SK-N-SH (cell line): ENCODE measurements at regions not wholly inside any gene's neighbourhood (a gene's known extent, or its start where the extent isn't known, plus 50 kb on each side); places are given as distances from the start of the nearest gene placed in this dataset.

ENCODE experiments used
- CTCF ChIA-PET: fragments of 300-600, 350-600 bp; formaldehyde crosslinking; extraction: SDS; loops from one replicate; lab custom pipeline; 2021; lab: Yijun Ruan, JAX
- POLR2A ChIA-PET: fragments of 350-600 bp; sonication (Branson Sonifier 250); formaldehyde crosslinking; extraction: SDS; loops from one replicate; lab custom pipeline; 2020; ENCODE audit warnings: antibody characterized with exemption, inconsistent platforms; lab: Yijun Ruan, JAX
- DNase-seq: peaks from one replicate; pipeline ENCODE4 v3.0.0; 2012
- H2AFZ ChIP-seq: fragments of 200-600 bp; sonication (generic); 2 replicates; pipeline ENCODE4 v1.8.1; 2016; ENCODE audit warnings: antibody characterized with exemption, mild to moderate bottlenecking, low read depth
- H3F3A ChIP-seq: fragments of 200-600 bp; sonication (generic); replicated peaks from 2 replicates; pipeline ENCODE3; 2016; ENCODE audit warnings: antibody characterized with exemption, mild to moderate bottlenecking; ENCODE audit not compliant: insufficient read depth
- H3K27ac ChIP-seq, 2 experiments: fragments of 200-500 bp in 1 of 2; fragments of 200-600 bp in 1 of 2; sonication (Bioruptor generic) in 1 of 2; sonication (generic), shearing (Covaris generic) in 1 of 2; 2 replicates each; pipeline versions ENCODE4 v1.5.1 to v1.6.1; 2014 to 2016; ENCODE audit warnings: low read depth in 2 of 2, inconsistent platforms in 1 of 2, low read length in 1 of 2, mild to moderate bottlenecking in 1 of 2, mixed read lengths in 1 of 2
- H3K27me3 ChIP-seq: fragments of 200-600 bp; sonication (generic), shearing (Covaris generic); 2 replicates; pipeline ENCODE4 v1.6.1; 2016; ENCODE audit warnings: mixed run types; ENCODE audit not compliant: insufficient read depth
- H3K36me3 ChIP-seq, 2 experiments: fragments of 200-500 bp in 1 of 2; fragments of 200-600 bp in 1 of 2; sonication (Bioruptor generic) in 1 of 2; sonication (generic) in 1 of 2; replicated peaks in 1 of 2; 2 replicates each; pipeline versions ENCODE3 to v1.5.1; 2014 to 2016; ENCODE audit warnings: low read length in 1 of 2, mild to moderate bottlenecking in 1 of 2; ENCODE audit not compliant: insufficient read depth in 2 of 2, control insufficient read depth in 1 of 2
- H3K4me1 ChIP-seq, 2 experiments: fragments of 200-500 bp in 1 of 2; fragments of 200-600 bp in 1 of 2; sonication (Bioruptor generic) in 1 of 2; sonication (generic), shearing (Covaris generic) in 1 of 2; 2 replicates each; pipeline versions ENCODE4 v1.5.1 to v1.6.1; 2014 to 2016; ENCODE audit warnings: low read depth in 1 of 2, low read length in 1 of 2, mixed run types in 1 of 2; ENCODE audit not compliant: insufficient read depth in 2 of 2, control insufficient read depth in 1 of 2
- H3K4me2 ChIP-seq: fragments of 200-600 bp; sonication (generic), shearing (Covaris generic); 2 replicates; pipeline ENCODE4 v1.6.1; 2017; ENCODE audit warnings: mixed run types
- H3K4me3 ChIP-seq, 2 experiments: fragments of 200-500 bp in 1 of 2; fragments of 200-600 bp in 1 of 2; sonication (Bioruptor generic) in 1 of 2; sonication (generic), shearing (Covaris generic) in 1 of 2; 2 replicates each; pipeline versions ENCODE4 v1.5.1 to v1.8.1; 2014 to 2016; ENCODE audit warnings: low read depth in 2 of 2, inconsistent platforms in 1 of 2, low read length in 1 of 2, mild to moderate bottlenecking in 1 of 2, mixed read lengths in 1 of 2, moderate library complexity in 1 of 2
- H3K79me2 ChIP-seq: fragments of 200-600 bp; sonication (generic); 2 replicates; pipeline ENCODE4 v1.8.1; 2017; ENCODE audit warnings: mild to moderate bottlenecking; ENCODE audit not compliant: insufficient read depth
- H3K9ac ChIP-seq: fragments of 200-600 bp; sonication (generic); 2 replicates; pipeline ENCODE4 v1.6.1; 2017; ENCODE audit warnings: mixed run types
- H3K9me2 ChIP-seq: fragments of 200-600 bp; sonication (generic); 2 replicates; pipeline ENCODE4 v1.6.1; 2017; ENCODE audit warnings: mixed run types
- H3K9me3 ChIP-seq: fragments of 200-600 bp; sonication (generic); 2 replicates; pipeline ENCODE4 v1.6.1; 2017; ENCODE audit warnings: mixed run types, mild to moderate bottlenecking, moderate library complexity
- H4K20me1 ChIP-seq: fragments of 200-600 bp; sonication (generic); 2 replicates; pipeline ENCODE4 v1.6.1; 2017; ENCODE audit warnings: mild to moderate bottlenecking, mixed run types; ENCODE audit not compliant: insufficient read depth
- EZH2phosphoT487 ChIP-seq: fragments of 200-600 bp; sonication (generic); IDR thresholded peaks from 2 replicates; pipeline ENCODE4 v1.6.1; 2017; ENCODE audit warnings: low read depth, mixed run types, mild to moderate bottlenecking, antibody characterized with exemption, moderate library complexity, borderline replicate concordance
- FOSL2 ChIP-seq: IDR thresholded peaks from 2 replicates; pipeline ENCODE4 v1.4.0; 2012; ENCODE audit warnings: low read depth, mild to moderate bottlenecking, moderate library complexity, borderline replicate concordance
- FOXJ3 ChIP-seq: sonication (generic); formaldehyde crosslinking; IDR thresholded peaks from 2 replicates; pipeline ENCODE4 v1.5.1; 2020; ENCODE audit warnings: mild to moderate bottlenecking, missing genetic modification reagents
- GABPA ChIP-seq: IDR thresholded peaks from 2 replicates; pipeline ENCODE4 v1.4.0; 2012; ENCODE audit warnings: low read depth, mild to moderate bottlenecking
- GATA2 ChIP-seq: sonication (generic); formaldehyde crosslinking; IDR thresholded peaks from 2 replicates; pipeline ENCODE4 v1.5.0; 2020; ENCODE audit warnings: mild to moderate bottlenecking, missing genetic modification reagents
- JUND ChIP-seq: IDR thresholded peaks from 2 replicates; pipeline ENCODE4 v1.4.0; 2012
- MAX ChIP-seq: IDR thresholded peaks from 2 replicates; pipeline ENCODE4 v1.4.0; 2012; ENCODE audit warnings: low read depth
- MXI1 ChIP-seq: IDR thresholded peaks from 2 replicates; pipeline ENCODE4 v1.6.1; 2012; ENCODE audit warnings: mild to moderate bottlenecking, low read depth, low read length, improper control_type of control experiment
- NRF1 ChIP-seq: IDR thresholded peaks from 2 replicates; pipeline ENCODE4 v1.6.1; 2012; ENCODE audit warnings: low read depth, mild to moderate bottlenecking, low read length
- RCOR1 ChIP-seq: fragments of 150-350 bp; IDR thresholded peaks from 2 replicates; pipeline ENCODE4 v1.6.1; 2017; ENCODE audit warnings: antibody characterized with exemption, low read length
- REST ChIP-seq: IDR thresholded peaks from 2 replicates; pipeline ENCODE4 v1.6.1; 2012; ENCODE audit warnings: mild to moderate bottlenecking, low read depth, low read length, moderate library complexity
- RFX5 ChIP-seq: IDR thresholded peaks from 2 replicates; pipeline ENCODE4 v1.6.1; 2012; ENCODE audit warnings: mild to moderate bottlenecking, improper control_type of control experiment, low read length
- RXRA ChIP-seq: IDR thresholded peaks from 2 replicates; pipeline ENCODE4 v1.4.0; 2012; ENCODE audit warnings: low read depth, mild to moderate bottlenecking, borderline replicate concordance
- SMC3 ChIP-seq: IDR thresholded peaks from 2 replicates; pipeline ENCODE4 v1.6.1; 2012; ENCODE audit warnings: low read depth, low read length, improper control_type of control experiment
- TAF1 ChIP-seq: IDR thresholded peaks from 2 replicates; pipeline ENCODE4 v1.6.1; 2012; ENCODE audit warnings: low read depth, mild to moderate bottlenecking, low read length, moderate library complexity, borderline replicate concordance
- TCF12 ChIP-seq: IDR thresholded peaks from 2 replicates; pipeline ENCODE4 v1.4.0; 2012
- YY1 ChIP-seq: IDR thresholded peaks from 2 replicates; pipeline ENCODE4 v1.4.0; 2012; ENCODE audit warnings: low read depth, mild to moderate bottlenecking
- ZBTB33 ChIP-seq: IDR thresholded peaks from 2 replicates; pipeline ENCODE4 v1.4.0; 2012; ENCODE audit warnings: low read depth, borderline replicate concordance
- WGBS: methylation state at CpG from one replicate; pipeline ENCODE4 v1.1.6; 2017; ENCODE audit warnings: low lambda C conversion rate; 5-methylcytosine and 5-hydroxymethylcytosine counted together

DNA sequence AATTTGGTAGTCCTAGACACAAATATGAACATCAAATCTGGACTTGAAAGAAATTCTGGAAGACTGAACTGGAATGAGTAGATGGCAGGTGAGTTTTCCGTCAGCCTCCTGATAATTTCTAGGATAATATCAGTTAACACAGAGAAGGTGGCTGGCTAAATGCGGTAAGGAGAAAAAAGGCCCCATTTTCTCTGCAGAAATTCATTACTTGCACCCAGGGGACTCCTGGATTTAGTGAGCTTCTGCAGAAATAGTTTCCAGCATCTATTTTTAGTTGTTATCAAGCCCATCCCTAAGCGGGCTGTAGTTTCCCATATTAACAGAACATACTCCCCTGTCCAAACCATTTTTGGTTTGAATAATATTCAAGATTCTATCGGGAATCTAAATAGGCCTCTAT, 181.9 kb upstream of the TCERG1L start:
- Histone ChIP-seq H3K4me3 (no peak overlapping the region), H4K20me1 (no peaks in the 10 kb centered on the region), H3K9ac (no peak overlapping the region), H3K4me2 (no peak overlapping the region), H3K9me3 (no peaks in the 10 kb centered on the region), H3K27ac (no peak overlapping the region), H2AFZ (no peak overlapping the region), H3F3A (no peaks in the 10 kb centered on the region), H3K9me2 (no peaks in the 10 kb centered on the region), H3K4me1 (no peaks in the 10 kb centered on the region), H3K36me3 (no peaks in the 10 kb centered on the region), H3K79me2 (no peaks in the 10 kb centered on the region), H3K27me3 (no peaks in the 10 kb centered on the region)
- WGBS = 36% methylated on average over 4 of the region's 4 CpGs
- ChIA-PET CTCF (no interaction called here), POLR2A (no interaction called here)
- no peak for TF ChIP-seq REST
- TF ChIP-seq RFX5 = no peak
- TF ChIP-seq SMC3 = no peak
- TF ChIP-seq FOXJ3 (CRISPR knock-in tag) = no peak
- TF ChIP-seq RCOR1 = no peak
- no peak for TF ChIP-seq GATA2 (CRISPR knock-in tag)
- no peak for TF ChIP-seq FOSL2
- TF ChIP-seq EZH2phosphoT487 = no peak
- TF ChIP-seq TAF1 = no peak
- TF ChIP-seq GABPA = no peak
- TF ChIP-seq JUND = no peak
- no peak for TF ChIP-seq YY1
- TF ChIP-seq MAX = no peak
- no peak for TF ChIP-seq ZBTB33
- no peak for TF ChIP-seq MXI1
- no peak for TF ChIP-seq NRF1
- no peak for TF ChIP-seq TCF12
- no peak for TF ChIP-seq RXRA
- DNase-seq = no peak
